HG03469 (cell line): ENCODE measurements at regions not wholly inside any gene's neighbourhood (a gene's known extent, or its start where the extent isn't known, plus 50 kb on each side); places are given as distances from the start of the nearest gene placed in this dataset.

ENCODE experiments used
- ATAC-seq: cut with Tn5 transposase; IDR thresholded peaks from one replicate; pipeline ENCODE4 v1.9.1; 2021; ENCODE audit warnings: mild to moderate bottlenecking, moderate library complexity, moderate number of reproducible peaks; ENCODE audit not compliant: unreplicated experiment

GRCh38 chr11:32315121-32315520 is 120.2 kb downstream of the WT1 start:
- no peak for ATAC-seq

- ATAC-seq = no peak
These were observed 119.1 kb downstream of the WT1 start for GRCh38 chr11:32316232-32316631.

GRCh38 chr11:32316858-32317642 is 118.3 kb downstream of the WT1 start:
- ATAC-seq = no peak

- no peak for ATAC-seq
These were observed 117.7 kb downstream of the WT1 start for GRCh38 chr11:32317643-32318042.

GRCh38 chr11:32318071-32319055 is 117.0 kb downstream of the WT1 start:
- no peak for ATAC-seq

- no peak for ATAC-seq
These were observed 111.6 kb downstream of the WT1 start for GRCh38 chr11:32323814-32324130.

GRCh38 chr11:32325187-32325586 is 110.2 kb downstream of the WT1 start:
- ATAC-seq = no peak

GRCh38 chr11:32325725-32326124 is 109.6 kb downstream of the WT1 start:
- no peak for ATAC-seq

- no peak for ATAC-seq
These were observed 108.8 kb downstream of the WT1 start for GRCh38 chr11:32326522-32326921.

- ATAC-seq = no peak
These were observed 106.9 kb downstream of the WT1 start for GRCh38 chr11:32328392-32328791.

- ATAC-seq = no peak
These were observed 104.2 kb downstream of the WT1 start for GRCh38 chr11:32331098-32331497.

- ATAC-seq = no peak
These were observed 103.5 kb downstream of the WT1 start for GRCh38 chr11:32331792-32332191.

- no peak for ATAC-seq
These were observed 102.4 kb downstream of the WT1 start for GRCh38 chr11:32332990-32333319.

- no peak for ATAC-seq
These were observed 101.9 kb downstream of the WT1 start for GRCh38 chr11:32333320-32333991.

- ATAC-seq = no peak
These were observed 100.5 kb downstream of the WT1 start for GRCh38 chr11:32334822-32335221.
